Astrocyte of the cerebellum (primary cell): ENCODE measurements at regions not wholly inside any gene's neighbourhood (a gene's known extent, or its start where the extent isn't known, plus 50 kb on each side); places are given as distances from the start of the nearest gene placed in this dataset.
A peak's percentile ranks its signal among the peaks of the same experiment; 100 is the strongest.

Experiments used
- DNase-seq: peaks from one replicate; pipeline ENCODE4 v3.0.0-alpha.2; 2011; ENCODE audit warnings: low read depth
- H3K4me3 ChIP-seq: 2 replicates; pipeline ENCODE4 v1.5.1; 2011; ENCODE audit warnings: mild to moderate bottlenecking, low read depth, low read length, moderate library complexity
- in situ Hi-C: cut with HindIII; loops from 2 replicates; pipeline ENCODE4 v1.10.0; 2017; ENCODE audit warnings: low sequenced_read_pairs
- TF ChIP-seq, protein P1 (sequence below): IDR thresholded peaks from 2 replicates; pipeline ENCODE4 v1.5.1; 2012; ENCODE audit warnings: low read length, low read depth, moderate library complexity, mild to moderate bottlenecking; ENCODE audit errors: missing control alignments

DNA sequence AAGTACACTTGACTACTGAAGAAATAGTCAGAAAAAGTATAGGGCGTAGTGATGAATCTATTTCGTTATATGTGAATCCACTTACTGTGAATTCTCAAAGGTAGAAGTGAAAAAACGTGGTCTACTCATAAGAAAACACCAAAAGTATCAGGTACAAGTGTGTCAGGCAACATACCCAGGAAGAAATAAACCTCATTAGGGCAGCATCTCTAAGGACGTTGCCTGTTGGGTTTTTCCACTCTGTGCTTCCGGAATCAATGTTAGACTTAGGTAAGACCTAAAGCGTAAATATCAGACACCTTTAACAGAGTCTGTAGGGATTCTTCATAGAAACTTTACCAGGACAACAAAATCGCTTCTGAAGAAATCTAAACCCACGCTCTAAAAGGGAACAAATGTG, 607.2 kb upstream of the EPHA7 start:
- no peak for DNase-seq
- in situ Hi-C loops, result no loop called here
- TF ChIP-seq, protein P1, sequence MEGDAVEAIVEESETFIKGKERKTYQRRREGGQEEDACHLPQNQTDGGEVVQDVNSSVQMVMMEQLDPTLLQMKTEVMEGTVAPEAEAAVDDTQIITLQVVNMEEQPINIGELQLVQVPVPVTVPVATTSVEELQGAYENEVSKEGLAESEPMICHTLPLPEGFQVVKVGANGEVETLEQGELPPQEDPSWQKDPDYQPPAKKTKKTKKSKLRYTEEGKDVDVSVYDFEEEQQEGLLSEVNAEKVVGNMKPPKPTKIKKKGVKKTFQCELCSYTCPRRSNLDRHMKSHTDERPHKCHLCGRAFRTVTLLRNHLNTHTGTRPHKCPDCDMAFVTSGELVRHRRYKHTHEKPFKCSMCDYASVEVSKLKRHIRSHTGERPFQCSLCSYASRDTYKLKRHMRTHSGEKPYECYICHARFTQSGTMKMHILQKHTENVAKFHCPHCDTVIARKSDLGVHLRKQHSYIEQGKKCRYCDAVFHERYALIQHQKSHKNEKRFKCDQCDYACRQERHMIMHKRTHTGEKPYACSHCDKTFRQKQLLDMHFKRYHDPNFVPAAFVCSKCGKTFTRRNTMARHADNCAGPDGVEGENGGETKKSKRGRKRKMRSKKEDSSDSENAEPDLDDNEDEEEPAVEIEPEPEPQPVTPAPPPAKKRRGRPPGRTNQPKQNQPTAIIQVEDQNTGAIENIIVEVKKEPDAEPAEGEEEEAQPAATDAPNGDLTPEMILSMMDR, result no peak
- H3K4me3 ChIP-seq, result no peak overlapping the region

GRCh38 chr6:94005835-94006234, 586.5 kb upstream of the EPHA7 start:
- in situ Hi-C loops, result no loop called here
- TF ChIP-seq, protein P1, result no peak
- no peak overlapping the region for H3K4me3 ChIP-seq
- DNase-seq, result no peak

- TF ChIP-seq, protein P1, result no peak
- in situ Hi-C loops, result no loop called here
- no peak overlapping the region for H3K4me3 ChIP-seq
- peak; percentile 1 for DNase-seq
These were observed 573.6 kb upstream of the EPHA7 start for GRCh38 chr6:93992976-93993375.

DNA sequence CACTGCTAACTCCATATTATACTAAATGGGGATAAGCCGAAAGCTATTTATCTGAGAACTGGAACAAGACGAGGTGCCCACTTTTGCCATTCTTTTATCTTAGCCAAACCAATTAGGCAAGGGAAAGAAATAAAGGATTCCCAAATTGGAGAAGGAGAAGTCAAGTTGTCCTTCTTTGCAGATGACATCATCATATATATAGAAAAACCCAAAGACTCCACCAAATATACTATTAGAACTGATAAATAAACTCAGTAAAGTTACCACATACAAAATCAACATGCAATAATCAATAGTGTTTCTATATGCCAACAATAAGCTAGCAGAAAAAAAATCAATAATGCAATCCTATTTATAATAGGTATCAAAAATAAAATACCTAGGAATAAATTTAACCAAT, 570.3 kb upstream of the EPHA7 start:
- DNase-seq, result no peak

GRCh38 chr6:93985953-93986352, 566.6 kb upstream of the EPHA7 start:
- TF ChIP-seq, protein P1, result no peak
- H3K4me3 ChIP-seq, result no peak overlapping the region
- in situ Hi-C loops, result no loop called here
- DNase-seq, result no peak

More for the DNA sequence above, 570.3 kb upstream of the EPHA7 start:
- in situ Hi-C loops, result no loop called here
- TF ChIP-seq, protein P1, result no peak
- H3K4me3 ChIP-seq, result no peak overlapping the region

DNA sequence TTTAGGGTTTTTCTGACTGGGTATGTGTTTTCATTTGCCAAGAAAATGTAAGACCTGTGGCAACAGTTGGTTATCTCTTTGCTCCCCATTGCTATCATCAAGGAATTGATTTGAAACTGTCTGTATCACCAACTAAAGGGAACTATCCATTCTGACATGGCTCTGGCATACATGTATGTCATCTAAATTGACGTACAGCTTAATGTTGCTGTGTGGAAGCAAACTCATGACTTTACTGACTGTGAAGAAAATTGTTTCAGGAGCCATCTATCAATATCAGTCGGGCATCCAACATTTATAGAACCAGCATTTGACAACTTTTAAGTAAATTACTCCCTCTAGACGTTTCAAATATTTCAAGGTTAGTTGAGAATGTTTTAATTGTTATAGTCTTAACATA, 555.8 kb upstream of the EPHA7 start:
- in situ Hi-C loops, result no loop called here
- DNase-seq, result no peak
- no peak overlapping the region for H3K4me3 ChIP-seq
- TF ChIP-seq, protein P1, result no peak

- no peak overlapping the region for H3K4me3 ChIP-seq
- DNase-seq, result no peak
- in situ Hi-C loops, result no loop called here
- TF ChIP-seq, protein P1, result no peak
These were observed 555.0 kb upstream of the EPHA7 start for GRCh38 chr6:93974332-93974731.
